ENCODE measurements at regions not wholly inside any gene's neighbourhood (a gene's known extent, or its start where the extent isn't known, plus 50 kb on each side); places are given as distances from the start of the nearest gene placed in this dataset.

DNA sequence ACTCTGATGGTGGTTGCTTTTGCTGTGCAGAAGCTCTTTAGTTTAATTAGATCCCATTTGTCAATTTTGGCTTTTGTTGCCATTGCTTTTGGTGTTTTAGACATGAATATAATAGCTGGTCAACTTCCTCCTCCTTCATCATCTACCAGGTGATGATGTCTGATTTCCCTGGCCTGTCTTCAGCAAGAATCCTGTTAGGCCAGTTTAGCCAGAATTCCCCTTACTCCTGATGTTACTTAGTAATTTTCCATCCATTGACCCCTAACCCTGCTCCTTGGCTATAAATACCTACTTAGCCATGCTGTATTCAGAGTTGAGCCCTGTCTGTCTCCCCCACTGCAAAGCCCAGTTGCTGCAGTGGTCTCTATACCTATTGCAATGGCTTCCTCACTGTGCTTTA lies 91.4 kb downstream of the ZNF777 start:
- no TSS peak for BruUV-seq (replicated peaks)
- intact Hi-C loops (cut with micrococcal nuclease; ENCODE audit: unreplicated experiment): no loop called here
- Histone ChIP-seq H3K36me3 (ENCODE audit: insufficient read depth, low read length, poor library complexity, severe bottlenecking) (no peaks in the 10 kb centered on the region), H3K4me3 (ENCODE audit: low read depth, low read length, poor library complexity, severe bottlenecking) (no peak overlapping the region), H3K27me3 (replicated peaks; ENCODE audit: insufficient read depth, low read depth, low read length, poor library complexity) (no peaks in the 10 kb centered on the region), H3K9me3 (ENCODE audit: low read depth, low read length, poor library complexity, severe bottlenecking) (no peaks in the 10 kb centered on the region), H3K27ac (ENCODE audit: low read depth, low read length, poor library complexity, severe bottlenecking) (no peak overlapping the region), H3K4me1 (ENCODE audit: insufficient read depth, low read length, poor library complexity, severe bottlenecking) (no peaks in the 10 kb centered on the region)
- DNase-seq (ENCODE audit: low spot score): no peak
- TF ChIP-seq EZH2 (IDR thresholded peaks at IDR 0.05; ENCODE audit: borderline replicate concordance, low read depth, low read length, poor library complexity, severe bottlenecking): no peak
- TF ChIP-seq, protein P1, sequence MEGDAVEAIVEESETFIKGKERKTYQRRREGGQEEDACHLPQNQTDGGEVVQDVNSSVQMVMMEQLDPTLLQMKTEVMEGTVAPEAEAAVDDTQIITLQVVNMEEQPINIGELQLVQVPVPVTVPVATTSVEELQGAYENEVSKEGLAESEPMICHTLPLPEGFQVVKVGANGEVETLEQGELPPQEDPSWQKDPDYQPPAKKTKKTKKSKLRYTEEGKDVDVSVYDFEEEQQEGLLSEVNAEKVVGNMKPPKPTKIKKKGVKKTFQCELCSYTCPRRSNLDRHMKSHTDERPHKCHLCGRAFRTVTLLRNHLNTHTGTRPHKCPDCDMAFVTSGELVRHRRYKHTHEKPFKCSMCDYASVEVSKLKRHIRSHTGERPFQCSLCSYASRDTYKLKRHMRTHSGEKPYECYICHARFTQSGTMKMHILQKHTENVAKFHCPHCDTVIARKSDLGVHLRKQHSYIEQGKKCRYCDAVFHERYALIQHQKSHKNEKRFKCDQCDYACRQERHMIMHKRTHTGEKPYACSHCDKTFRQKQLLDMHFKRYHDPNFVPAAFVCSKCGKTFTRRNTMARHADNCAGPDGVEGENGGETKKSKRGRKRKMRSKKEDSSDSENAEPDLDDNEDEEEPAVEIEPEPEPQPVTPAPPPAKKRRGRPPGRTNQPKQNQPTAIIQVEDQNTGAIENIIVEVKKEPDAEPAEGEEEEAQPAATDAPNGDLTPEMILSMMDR (conservative IDR thresholded peaks at IDR 0.05; ENCODE audit: low read depth, low read length): no peak
- CTCF ChIA-PET: no interaction called here
- POLR2A ChIA-PET (ENCODE audit: low non-redundant PET): no interaction called here

DNA sequence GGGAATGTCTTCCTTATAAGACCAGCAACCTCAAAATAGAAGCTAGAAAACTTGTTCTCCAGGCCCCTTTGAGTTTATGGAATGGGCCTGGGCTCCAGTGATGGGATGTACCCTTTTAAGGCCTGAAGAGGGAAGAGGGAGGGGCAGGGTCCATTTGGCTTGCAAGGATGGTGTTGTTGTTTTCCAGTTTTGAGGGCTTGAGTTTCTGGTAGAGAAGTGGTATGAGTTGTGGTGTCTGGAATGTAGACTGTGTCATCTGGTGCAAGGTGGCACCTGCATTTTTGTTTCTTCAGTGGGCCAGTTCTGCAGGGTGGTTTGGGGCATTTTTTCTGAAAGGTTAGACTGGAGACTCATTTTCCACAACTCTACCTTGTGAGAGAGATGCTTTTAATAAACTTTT lies 90.1 kb downstream of the ZNF777 start:
- intact Hi-C loops (cut with micrococcal nuclease; ENCODE audit: unreplicated experiment): no loop called here
- H3K4me3 ChIP-seq (ENCODE audit: low read depth, low read length, poor library complexity, severe bottlenecking): no peak overlapping the region
- no peaks in the 10 kb centered on the region for H3K27me3 ChIP-seq (replicated peaks; ENCODE audit: insufficient read depth, low read depth, low read length, poor library complexity)
- no peaks in the 10 kb centered on the region for H3K9me3 ChIP-seq (ENCODE audit: low read depth, low read length, poor library complexity, severe bottlenecking)
- POLR2A ChIA-PET (ENCODE audit: low non-redundant PET): no interaction called here
- no peaks in the 10 kb centered on the region for H3K4me1 ChIP-seq (ENCODE audit: insufficient read depth, low read length, poor library complexity, severe bottlenecking)
- H3K36me3 ChIP-seq (ENCODE audit: insufficient read depth, low read length, poor library complexity, severe bottlenecking): no peaks in the 10 kb centered on the region
- CTCF ChIA-PET: no interaction called here
- BruUV-seq (replicated peaks): no TSS peak
- no peak overlapping the region for H3K27ac ChIP-seq (ENCODE audit: low read depth, low read length, poor library complexity, severe bottlenecking)
- no peak for DNase-seq (ENCODE audit: low spot score)
- TF ChIP-seq, protein P1 (conservative IDR thresholded peaks at IDR 0.05; ENCODE audit: low read depth, low read length): no peak
- no peak for TF ChIP-seq EZH2 (IDR thresholded peaks at IDR 0.05; ENCODE audit: borderline replicate concordance, low read depth, low read length, poor library complexity, severe bottlenecking)

DNA sequence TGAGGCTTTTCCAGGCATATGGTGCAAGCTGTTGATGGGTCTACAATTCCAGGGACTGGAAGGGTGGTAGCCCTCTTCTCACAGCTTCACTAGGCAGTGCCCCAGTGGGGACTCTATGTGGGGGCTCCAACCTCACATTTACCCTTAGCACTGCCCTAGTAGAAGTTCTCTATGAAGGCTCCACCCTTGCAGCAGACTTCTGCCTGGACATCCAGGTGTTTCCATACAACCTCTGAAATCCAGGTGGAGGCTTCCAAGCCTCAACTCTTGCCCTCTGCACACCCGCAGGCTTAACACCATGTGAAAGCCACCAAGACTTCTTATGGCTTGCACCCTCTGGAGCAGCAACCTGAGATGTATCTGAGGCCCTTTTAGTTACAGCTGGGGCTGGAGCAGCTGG lies 87.8 kb downstream of the ZNF777 start:
- Histone ChIP-seq H3K9me3 (ENCODE audit: low read depth, low read length, poor library complexity, severe bottlenecking) (no peaks in the 10 kb centered on the region), H3K4me3 (ENCODE audit: low read depth, low read length, poor library complexity, severe bottlenecking) (no peak overlapping the region), H3K36me3 (ENCODE audit: insufficient read depth, low read length, poor library complexity, severe bottlenecking) (no peaks in the 10 kb centered on the region), H3K4me1 (ENCODE audit: insufficient read depth, low read length, poor library complexity, severe bottlenecking) (no peaks in the 10 kb centered on the region), H3K27ac (ENCODE audit: low read depth, low read length, poor library complexity, severe bottlenecking) (no peak overlapping the region), H3K27me3 (replicated peaks; ENCODE audit: insufficient read depth, low read depth, low read length, poor library complexity) (no peaks in the 10 kb centered on the region)
- BruUV-seq (replicated peaks): no TSS peak
- intact Hi-C loops (cut with micrococcal nuclease; ENCODE audit: unreplicated experiment): no loop called here
- no peak for DNase-seq (ENCODE audit: low spot score)
- TF ChIP-seq, protein P1 (conservative IDR thresholded peaks at IDR 0.05; ENCODE audit: low read depth, low read length): no peak
- no peak for TF ChIP-seq EZH2 (IDR thresholded peaks at IDR 0.05; ENCODE audit: borderline replicate concordance, low read depth, low read length, poor library complexity, severe bottlenecking)
- ChIA-PET CTCF (no interaction called here), POLR2A (ENCODE audit: low non-redundant PET) (no interaction called here)
